SK-N-SH (cell line): ENCODE measurements at regions not wholly inside any gene's neighbourhood (a gene's known extent, or its start where the extent isn't known, plus 50 kb on each side); places are given as distances from the start of the nearest gene placed in this dataset.

Source experiments
- EP300 ChIP-seq, 2 experiments: IDR thresholded peaks; 2 replicates each; pipeline versions ENCODE4 v1.4.0 to v1.6.1; 2012; ENCODE audit warnings: borderline replicate concordance in 1 of 2, low read depth in 1 of 2, low read length in 1 of 2
- EZH2phosphoT487 ChIP-seq: fragments of 200-600 bp; sonication (generic); IDR thresholded peaks from 2 replicates; pipeline ENCODE4 v1.6.1; 2017; ENCODE audit warnings: low read depth, mixed run types, mild to moderate bottlenecking, antibody characterized with exemption, moderate library complexity, borderline replicate concordance
- FOXM1 ChIP-seq: IDR thresholded peaks from 2 replicates; pipeline ENCODE4 v1.4.0; 2012; ENCODE audit warnings: low read depth, mild to moderate bottlenecking
- MEF2A ChIP-seq: IDR thresholded peaks from 2 replicates; pipeline ENCODE4 v1.4.0; 2012; ENCODE audit warnings: low read depth, borderline replicate concordance
- RCOR1 ChIP-seq: fragments of 150-350 bp; IDR thresholded peaks from 2 replicates; pipeline ENCODE4 v1.6.1; 2017; ENCODE audit warnings: antibody characterized with exemption, low read length
- RFX5 ChIP-seq: IDR thresholded peaks from 2 replicates; pipeline ENCODE4 v1.6.1; 2012; ENCODE audit warnings: mild to moderate bottlenecking, improper control_type of control experiment, low read length
- SMC3 ChIP-seq: IDR thresholded peaks from 2 replicates; pipeline ENCODE4 v1.6.1; 2012; ENCODE audit warnings: low read depth, low read length, improper control_type of control experiment
- YY1 ChIP-seq: IDR thresholded peaks from 2 replicates; pipeline ENCODE4 v1.4.0; 2012; ENCODE audit warnings: low read depth, mild to moderate bottlenecking
- TF ChIP-seq, protein P1 (sequence below): fragments of 200-600 bp; sonication (generic); IDR thresholded peaks from 2 replicates; pipeline ENCODE4 v1.6.1; 2017; ENCODE audit warnings: antibody characterized with exemption, mild to moderate bottlenecking, moderate library complexity
- TF ChIP-seq, protein P2 (sequence below): IDR thresholded peaks from 2 replicates; pipeline ENCODE4 v1.4.0; 2012; ENCODE audit warnings: low read depth, borderline replicate concordance

- TF ChIP-seq SMC3: no peak
- no peak for TF ChIP-seq EZH2phosphoT487
- no peak for TF ChIP-seq YY1
- TF ChIP-seq, protein P1, sequence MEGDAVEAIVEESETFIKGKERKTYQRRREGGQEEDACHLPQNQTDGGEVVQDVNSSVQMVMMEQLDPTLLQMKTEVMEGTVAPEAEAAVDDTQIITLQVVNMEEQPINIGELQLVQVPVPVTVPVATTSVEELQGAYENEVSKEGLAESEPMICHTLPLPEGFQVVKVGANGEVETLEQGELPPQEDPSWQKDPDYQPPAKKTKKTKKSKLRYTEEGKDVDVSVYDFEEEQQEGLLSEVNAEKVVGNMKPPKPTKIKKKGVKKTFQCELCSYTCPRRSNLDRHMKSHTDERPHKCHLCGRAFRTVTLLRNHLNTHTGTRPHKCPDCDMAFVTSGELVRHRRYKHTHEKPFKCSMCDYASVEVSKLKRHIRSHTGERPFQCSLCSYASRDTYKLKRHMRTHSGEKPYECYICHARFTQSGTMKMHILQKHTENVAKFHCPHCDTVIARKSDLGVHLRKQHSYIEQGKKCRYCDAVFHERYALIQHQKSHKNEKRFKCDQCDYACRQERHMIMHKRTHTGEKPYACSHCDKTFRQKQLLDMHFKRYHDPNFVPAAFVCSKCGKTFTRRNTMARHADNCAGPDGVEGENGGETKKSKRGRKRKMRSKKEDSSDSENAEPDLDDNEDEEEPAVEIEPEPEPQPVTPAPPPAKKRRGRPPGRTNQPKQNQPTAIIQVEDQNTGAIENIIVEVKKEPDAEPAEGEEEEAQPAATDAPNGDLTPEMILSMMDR: no peak
- no peak for TF ChIP-seq RCOR1
- no peak for TF ChIP-seq EP300 (IDR thresholded peaks at IDR 0.05; ENCODE audit: borderline replicate concordance in 1 of 2, low read depth in 1 of 2, low read length in 1 of 2)
- TF ChIP-seq, protein P2, sequence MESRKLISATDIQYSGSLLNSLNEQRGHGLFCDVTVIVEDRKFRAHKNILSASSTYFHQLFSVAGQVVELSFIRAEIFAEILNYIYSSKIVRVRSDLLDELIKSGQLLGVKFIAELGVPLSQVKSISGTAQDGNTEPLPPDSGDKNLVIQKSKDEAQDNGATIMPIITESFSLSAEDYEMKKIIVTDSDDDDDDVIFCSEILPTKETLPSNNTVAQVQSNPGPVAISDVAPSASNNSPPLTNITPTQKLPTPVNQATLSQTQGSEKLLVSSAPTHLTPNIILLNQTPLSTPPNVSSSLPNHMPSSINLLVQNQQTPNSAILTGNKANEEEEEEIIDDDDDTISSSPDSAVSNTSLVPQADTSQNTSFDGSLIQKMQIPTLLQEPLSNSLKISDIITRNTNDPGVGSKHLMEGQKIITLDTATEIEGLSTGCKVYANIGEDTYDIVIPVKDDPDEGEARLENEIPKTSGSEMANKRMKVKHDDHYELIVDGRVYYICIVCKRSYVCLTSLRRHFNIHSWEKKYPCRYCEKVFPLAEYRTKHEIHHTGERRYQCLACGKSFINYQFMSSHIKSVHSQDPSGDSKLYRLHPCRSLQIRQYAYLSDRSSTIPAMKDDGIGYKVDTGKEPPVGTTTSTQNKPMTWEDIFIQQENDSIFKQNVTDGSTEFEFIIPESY: no peak
- TF ChIP-seq FOXM1: no peak
- TF ChIP-seq RFX5: no peak
- TF ChIP-seq MEF2A: no peak
Measured at GRCh38 chrX:42603016-42603415, 174.9 kb downstream of the PPP1R2C start.
